H9 (cell line): ENCODE measurements at regions not wholly inside any gene's neighbourhood (a gene's known extent, or its start where the extent isn't known, plus 50 kb on each side); places are given as distances from the start of the nearest gene placed in this dataset.

Source experiments
- DNase-seq: peaks from one replicate; pipeline ENCODE4 v3.0.0-alpha.2; 2017
- H2AFZ ChIP-seq: one replicate; pipeline ENCODE4 v1.6.1; 2013; ENCODE audit warnings: mild to moderate bottlenecking, low read length, control low read depth, moderate library complexity
- H2AK5ac ChIP-seq: 2 replicates; pipeline ENCODE4 v1.6.1; 2013; ENCODE audit warnings: low read length, control low read depth, mixed read lengths; ENCODE audit not compliant: insufficient read length
- H2BK120ac ChIP-seq: one replicate; pipeline ENCODE4 v1.6.1; 2013; ENCODE audit warnings: low read depth, mild to moderate bottlenecking, low read length, control low read depth, inconsistent platforms; ENCODE audit not compliant: poor library complexity, severe bottlenecking
- H2BK12ac ChIP-seq: 2 replicates; pipeline ENCODE4 v1.6.1; 2013; ENCODE audit warnings: low read length, control low read depth, mixed read lengths, low read depth; ENCODE audit not compliant: insufficient read length
- H2BK15ac ChIP-seq: 2 replicates; pipeline ENCODE4 v1.6.1; 2013; ENCODE audit warnings: low read depth, low read length, control low read depth
- H2BK20ac ChIP-seq: one replicate; pipeline ENCODE4 v1.6.1; 2013; ENCODE audit warnings: low read depth, mild to moderate bottlenecking, low read length, control low read depth, inconsistent platforms; ENCODE audit not compliant: poor library complexity, severe bottlenecking
- H2BK5ac ChIP-seq: 2 replicates; pipeline ENCODE4 v1.6.1; 2013; ENCODE audit warnings: low read length, control low read depth, mixed read lengths; ENCODE audit not compliant: insufficient read length
- H3K14ac ChIP-seq: 2 replicates; pipeline ENCODE4 v1.6.1; 2013; ENCODE audit warnings: low read length, control low read depth; ENCODE audit not compliant: insufficient read depth
- H3K18ac ChIP-seq: 2 replicates; pipeline ENCODE4 v1.6.1; 2013; ENCODE audit warnings: low read depth, mild to moderate bottlenecking, mixed read lengths, low read length, control low read depth; ENCODE audit not compliant: insufficient read length
- H3K23ac ChIP-seq: 2 replicates; pipeline ENCODE4 v1.6.1; 2013; ENCODE audit warnings: low read length, control low read depth, mixed read lengths, low read depth; ENCODE audit not compliant: insufficient read length
- H3K23me2 ChIP-seq: 2 replicates; pipeline ENCODE4 v1.6.1; 2013; ENCODE audit warnings: low read depth, mild to moderate bottlenecking, mixed read lengths, low read length, control low read depth; ENCODE audit not compliant: insufficient read length, poor library complexity, severe bottlenecking
- H3K27ac ChIP-seq: 2 replicates; pipeline ENCODE4 v1.5.1; 2013; ENCODE audit warnings: low read length, control low read depth, mixed read lengths, low read depth; ENCODE audit not compliant: insufficient read length
- H3K27me3 ChIP-seq: 2 replicates; pipeline ENCODE4 v1.6.1; 2013; ENCODE audit warnings: low read length, control low read depth, inconsistent platforms; ENCODE audit not compliant: insufficient read depth
- H3K4ac ChIP-seq: 2 replicates; pipeline ENCODE4 v1.6.1; 2013; ENCODE audit warnings: low read depth, mild to moderate bottlenecking, control low read depth, inconsistent platforms, low read length, moderate library complexity
- H3K4me1 ChIP-seq: 2 replicates; pipeline ENCODE4 v1.6.1; 2013; ENCODE audit warnings: low read length, control low read depth, inconsistent platforms; ENCODE audit not compliant: insufficient read depth
- H3K4me2 ChIP-seq: 2 replicates; pipeline ENCODE4 v1.6.1; 2013; ENCODE audit warnings: low read length, control low read depth, mixed read lengths; ENCODE audit not compliant: insufficient read length, insufficient read depth
- H3K56ac ChIP-seq: 2 replicates; pipeline ENCODE4 v1.6.1; 2013; ENCODE audit warnings: low read depth, mild to moderate bottlenecking, mixed read lengths, low read length, control low read depth; ENCODE audit not compliant: insufficient read length
- H3K79me1 ChIP-seq: 2 replicates; pipeline ENCODE4 v1.6.1; 2013; ENCODE audit warnings: low read depth, mild to moderate bottlenecking, moderate library complexity, low read length, control low read depth, inconsistent platforms; ENCODE audit not compliant: insufficient read depth, poor library complexity, severe bottlenecking
- H3K79me2 ChIP-seq: 2 replicates; pipeline ENCODE4 v1.6.1; 2013; ENCODE audit warnings: low read length, control low read depth, inconsistent platforms; ENCODE audit not compliant: insufficient read depth
- H3K9ac ChIP-seq: 2 replicates; pipeline ENCODE4 v1.6.1; 2013; ENCODE audit warnings: low read length, control low read depth, mixed read lengths; ENCODE audit not compliant: insufficient read length; ENCODE audit errors: extremely low read depth
- H3K9me3 ChIP-seq: one replicate; pipeline ENCODE4 v1.6.1; 2013; ENCODE audit warnings: low read depth, low read length, inconsistent platforms; ENCODE audit not compliant: control insufficient read depth
- H3T11ph ChIP-seq: one replicate; pipeline ENCODE4 v1.6.1; 2013; ENCODE audit warnings: mild to moderate bottlenecking, low read length, control low read depth, inconsistent platforms
- H4K20me1 ChIP-seq: one replicate; pipeline ENCODE4 v1.6.1; 2013; ENCODE audit not compliant: control insufficient read depth, insufficient read length, insufficient read depth
- H4K5ac ChIP-seq: 2 replicates; pipeline ENCODE4 v1.6.1; 2013; ENCODE audit warnings: low read depth, mild to moderate bottlenecking, mixed read lengths, low read length, control low read depth; ENCODE audit not compliant: insufficient read length
- H4K8ac ChIP-seq: replicated peaks from 2 replicates; pipeline ENCODE4 v1.6.1; 2013; ENCODE audit warnings: low read length, control low read depth, mixed read lengths, low read depth; ENCODE audit not compliant: insufficient read length
- H4K91ac ChIP-seq: 2 replicates; pipeline ENCODE4 v1.6.1; 2013; ENCODE audit warnings: low read depth, mild to moderate bottlenecking, moderate library complexity, mixed read lengths, low read length, control low read depth; ENCODE audit not compliant: insufficient read length
- H3K27ac Mint-ChIP-seq, 3 experiments: 2 replicates in 2 of 3; 3 replicates in 1 of 3; pipeline ENCODE4 v1.8.0; 2020 to 2021; ENCODE audit warnings: mixed read lengths in 3 of 3, mild to moderate bottlenecking in 1 of 3, moderate library complexity in 1 of 3
- H3K27me3 Mint-ChIP-seq: 2 replicates; pipeline ENCODE4 v1.8.0; 2021; ENCODE audit warnings: low read depth, mild to moderate bottlenecking, moderate library complexity, mixed read lengths
- H3K36me3 Mint-ChIP-seq, 3 experiments: 2 replicates in 2 of 3; 3 replicates in 1 of 3; pipeline ENCODE4 v1.8.0; 2020 to 2021; ENCODE audit warnings: low read depth in 3 of 3, mixed read lengths in 3 of 3; ENCODE audit not compliant: insufficient read depth in 1 of 3
- H3K4me1 Mint-ChIP-seq, 2 experiments: 2 replicates each; pipeline ENCODE4 v1.8.0; 2020; ENCODE audit warnings: mixed read lengths in 2 of 2
- H3K4me3 Mint-ChIP-seq, 2 experiments: 2 replicates in 1 of 2; 3 replicates in 1 of 2; pipeline ENCODE4 v1.8.0; 2020 to 2021; ENCODE audit warnings: mild to moderate bottlenecking in 2 of 2, mixed read lengths in 2 of 2, moderate library complexity in 1 of 2
- H3K9me3 Mint-ChIP-seq, 2 experiments: 2 replicates in 1 of 2; 3 replicates in 1 of 2; pipeline ENCODE4 v1.8.0; 2020; ENCODE audit warnings: mild to moderate bottlenecking in 2 of 2, mixed read lengths in 2 of 2, moderate library complexity in 1 of 2
- WGBS: extraction: QIAGEN DNeasy Blood & Tissue Kit; methylation state at CpG from one replicate; pipeline ENCODE4 v1.1.7; 2013; ENCODE audit warnings: missing lambda C conversion rate, low lambda C conversion rate, mixed read lengths; ENCODE audit not compliant: insufficient read length; ENCODE audit errors: extremely low coverage; 5-methylcytosine and 5-hydroxymethylcytosine counted together
- TF ChIP-seq, protein P1 (sequence below): fragments of 200-600 bp; sonication (generic); conservative IDR thresholded peaks from 3 replicates; pipeline ENCODE4 v1.8.0; 2021; ENCODE audit warnings: antibody characterized with exemption, mild to moderate bottlenecking

DNA sequence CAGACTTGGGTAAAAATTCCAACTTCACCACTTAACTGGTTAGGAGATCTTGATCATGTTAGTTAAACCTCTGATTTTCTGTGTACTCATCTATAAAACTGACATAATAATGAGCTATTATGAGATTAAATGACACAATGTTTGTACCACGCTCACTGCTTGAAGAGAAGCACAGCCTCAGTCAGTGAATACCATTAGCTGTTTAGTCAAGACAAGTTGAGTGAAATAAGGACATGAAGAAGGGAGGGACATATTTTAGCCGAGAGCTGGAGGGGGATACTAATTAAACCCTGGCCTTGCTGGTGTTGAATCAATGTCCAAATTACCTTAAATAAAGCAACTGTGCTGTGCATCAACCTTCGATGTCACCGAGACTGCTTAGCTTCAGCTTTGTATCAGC lies 105.1 kb upstream of the TOX3 start:
- H4K8ac ChIP-seq = no peak overlapping the region
- no peak overlapping the region for H3K56ac ChIP-seq
- DNase-seq = no peak
- no peak overlapping the region for H2AK5ac ChIP-seq
- TF ChIP-seq, protein P1, sequence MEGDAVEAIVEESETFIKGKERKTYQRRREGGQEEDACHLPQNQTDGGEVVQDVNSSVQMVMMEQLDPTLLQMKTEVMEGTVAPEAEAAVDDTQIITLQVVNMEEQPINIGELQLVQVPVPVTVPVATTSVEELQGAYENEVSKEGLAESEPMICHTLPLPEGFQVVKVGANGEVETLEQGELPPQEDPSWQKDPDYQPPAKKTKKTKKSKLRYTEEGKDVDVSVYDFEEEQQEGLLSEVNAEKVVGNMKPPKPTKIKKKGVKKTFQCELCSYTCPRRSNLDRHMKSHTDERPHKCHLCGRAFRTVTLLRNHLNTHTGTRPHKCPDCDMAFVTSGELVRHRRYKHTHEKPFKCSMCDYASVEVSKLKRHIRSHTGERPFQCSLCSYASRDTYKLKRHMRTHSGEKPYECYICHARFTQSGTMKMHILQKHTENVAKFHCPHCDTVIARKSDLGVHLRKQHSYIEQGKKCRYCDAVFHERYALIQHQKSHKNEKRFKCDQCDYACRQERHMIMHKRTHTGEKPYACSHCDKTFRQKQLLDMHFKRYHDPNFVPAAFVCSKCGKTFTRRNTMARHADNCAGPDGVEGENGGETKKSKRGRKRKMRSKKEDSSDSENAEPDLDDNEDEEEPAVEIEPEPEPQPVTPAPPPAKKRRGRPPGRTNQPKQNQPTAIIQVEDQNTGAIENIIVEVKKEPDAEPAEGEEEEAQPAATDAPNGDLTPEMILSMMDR = no peak
- no peak overlapping the region for H3K23ac ChIP-seq
- Mint-ChIP-seq H3K9me3 (no peaks in the 10 kb centered on the region), H3K27me3 (no peaks in the 10 kb centered on the region; the same call in none of the 2 replicates), H3K4me3 (no peak overlapping the region), H3K27ac (no peak overlapping the region), H3K4me1 (peaks cover 33 to 36% of the 10 kb centered on the region in 2 experiments), H3K36me3 (no peaks in the 10 kb centered on the region)
- H2AFZ ChIP-seq = no peak overlapping the region
- no peaks in the 10 kb centered on the region for H3K79me2 ChIP-seq
- H3T11ph ChIP-seq = no peak overlapping the region
- H2BK5ac ChIP-seq = no peak overlapping the region
- H3K4me1 ChIP-seq = peaks cover 6% of the 10 kb centered on the region; the same call in 1 of the 2 replicates
- no peak overlapping the region for H2BK12ac ChIP-seq
- H4K91ac ChIP-seq = no peak overlapping the region
- no peak overlapping the region for H3K27ac ChIP-seq
- no peaks in the 10 kb centered on the region for H3K27me3 ChIP-seq
- no peak overlapping the region for H3K4me2 ChIP-seq
- H3K9ac ChIP-seq = no peak overlapping the region
- H3K79me1 ChIP-seq = no peaks in the 10 kb centered on the region
- no peak overlapping the region for H3K14ac ChIP-seq
- H3K23me2 ChIP-seq = no peaks in the 10 kb centered on the region
- no CpG with 5 or more reads among the region's 4 CpGs for WGBS
- H4K20me1 ChIP-seq = no peaks in the 10 kb centered on the region
- H4K5ac ChIP-seq = no peak overlapping the region
- H3K18ac ChIP-seq = no peak overlapping the region
- H2BK20ac ChIP-seq = no peak overlapping the region
- H2BK15ac ChIP-seq = no peak overlapping the region
- no peak overlapping the region for H3K4ac ChIP-seq
- no peak overlapping the region for H2BK120ac ChIP-seq
- no peaks in the 10 kb centered on the region for H3K9me3 ChIP-seq
